Stimulated activated CD8-positive, alpha-beta memory T cell treated with anti-CD3 and anti-CD28 coated beads, Interleukin-12 subunit alpha, Interleukin-12 subunit beta, amount 100 ng/mL, for 1 hour (primary cell): ENCODE measurements at regions not wholly inside any gene's neighbourhood (a gene's known extent, or its start where the extent isn't known, plus 50 kb on each side); places are given as distances from the start of the nearest gene placed in this dataset.
"Not testable (repeated sequence)": the region's sequence is repeated elsewhere in the genome, so short reads cannot be mapped to it uniquely, and the experiment has no call there.

Experiments
- DNase-seq: peaks from one replicate; pipeline ENCODE4 v3.0.0-alpha.2; 2020; ENCODE audit warnings: low read depth

- DNase-seq = no peak
Observed at GRCh38 chr12:90593596-90594295, 361.2 kb downstream of the CCER1 start.

DNA sequence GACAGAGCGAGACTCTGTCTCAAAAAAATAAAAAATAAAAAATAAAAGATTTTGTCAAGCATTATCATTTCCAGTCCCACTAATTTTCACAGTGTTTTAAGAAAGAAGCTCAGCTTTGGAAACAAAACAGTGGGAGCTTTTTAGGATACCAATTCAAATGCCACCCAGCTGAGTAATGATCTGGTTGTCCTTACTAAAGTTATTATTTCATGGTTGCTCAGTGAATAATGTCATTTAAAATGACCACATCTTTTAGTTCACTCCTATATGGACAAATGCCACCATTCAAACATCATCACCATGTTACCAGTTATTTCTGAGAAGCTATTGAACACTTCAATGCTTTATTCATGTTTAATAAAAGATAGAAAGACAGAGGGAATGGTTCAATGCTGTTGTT is 365.0 kb downstream of the CCER1 start:
- no peak for DNase-seq

- no peak for DNase-seq
Observed at GRCh38 chr12:90585640-90586304, 369.2 kb downstream of the CCER1 start.

GRCh38 chr12:90576707-90577106 is 378.3 kb downstream of the CCER1 start:
- DNase-seq = no peak

DNA sequence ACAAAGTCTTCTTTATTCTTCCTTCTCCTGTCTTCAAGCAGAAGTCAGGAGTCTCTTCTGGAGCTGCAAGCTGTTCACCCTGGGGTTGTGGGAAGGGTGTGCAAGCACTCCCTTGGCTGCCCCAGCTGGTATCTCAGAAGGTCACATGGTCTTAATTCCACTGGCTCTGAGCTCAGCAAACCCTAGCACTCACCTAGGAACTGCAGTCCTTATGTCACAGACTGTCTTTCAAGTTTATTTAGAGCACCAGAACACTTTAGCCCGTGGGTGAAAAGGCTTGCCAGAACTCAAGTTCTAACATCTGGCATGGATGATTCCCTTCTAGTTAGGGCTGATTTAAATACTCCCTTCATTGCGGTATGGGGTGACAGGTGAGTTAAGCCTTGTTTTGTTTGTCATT is 379.0 kb downstream of the CCER1 start:
- no peak for DNase-seq

DNA sequence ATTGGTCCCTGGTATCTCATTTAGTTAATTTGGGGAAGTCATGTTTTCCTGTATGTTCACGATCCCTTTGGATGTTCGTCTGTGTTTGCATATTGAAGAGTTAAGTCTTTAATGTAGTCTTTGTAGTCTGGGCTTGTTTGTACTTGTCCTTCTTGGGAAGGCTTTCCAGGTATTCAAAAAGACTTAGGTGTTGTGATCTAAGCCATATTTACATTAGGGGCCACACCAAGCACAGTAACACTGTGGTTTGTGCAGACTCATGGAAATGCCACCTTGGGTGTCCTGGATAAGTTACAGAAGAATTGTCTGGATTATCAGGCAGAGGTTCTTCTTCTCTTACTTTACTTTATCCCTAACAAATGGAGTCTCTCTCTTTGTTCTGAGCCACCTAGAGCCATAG is 380.3 kb downstream of the CCER1 start:
- DNase-seq = no peak

DNA sequence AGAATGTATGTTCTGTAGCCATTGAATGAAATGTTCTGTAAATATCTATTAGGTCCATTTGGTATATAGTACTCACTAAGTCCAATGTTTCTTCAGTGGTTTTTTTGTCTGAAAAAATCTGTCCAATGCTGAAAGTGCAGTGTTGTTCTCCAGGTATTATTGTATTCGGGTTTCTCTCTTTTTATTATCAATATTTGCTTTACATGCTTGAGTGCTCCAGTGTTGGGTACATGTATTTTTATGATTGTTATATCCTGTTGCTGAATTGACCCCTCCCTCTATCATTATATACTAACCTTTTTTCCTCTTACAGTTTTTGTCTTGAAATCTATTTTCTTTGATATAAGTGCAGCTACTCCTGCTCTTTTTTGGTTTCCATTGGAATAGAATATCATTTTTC is 382.2 kb downstream of the CCER1 start:
- DNase-seq = no peak

- no peak for DNase-seq
Observed at GRCh38 chr12:90569685-90570084, 385.3 kb downstream of the CCER1 start.

GRCh38 chr12:90562671-90563070 is 392.3 kb downstream of the CCER1 start:
- DNase-seq = no peak

- DNase-seq = no peak
Observed at GRCh38 chr12:90548595-90548994, 406.4 kb downstream of the CCER1 start.

DNA sequence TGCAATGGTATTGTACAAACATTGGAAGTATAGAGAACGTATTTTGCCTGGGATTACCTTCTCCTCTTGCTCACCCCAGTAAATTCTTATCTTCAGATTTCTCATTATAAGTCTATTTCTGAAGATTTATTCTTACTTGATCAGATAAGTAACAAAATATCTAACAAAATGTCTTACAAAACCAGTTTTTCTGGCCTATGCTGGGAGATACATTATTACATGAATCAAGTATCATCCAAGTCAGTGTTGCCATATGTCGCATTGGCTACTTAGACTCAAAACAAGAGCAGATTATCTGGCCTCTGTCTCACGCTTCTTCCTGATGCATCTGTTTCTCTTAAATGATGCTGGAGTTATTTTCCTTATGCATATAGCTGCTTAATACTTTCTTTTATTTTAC is 408.5 kb downstream of the CCER1 start:
- DNase-seq = no peak

GRCh38 chr12:90543841-90544240 is 411.1 kb downstream of the CCER1 start:
- no peak for DNase-seq

DNA sequence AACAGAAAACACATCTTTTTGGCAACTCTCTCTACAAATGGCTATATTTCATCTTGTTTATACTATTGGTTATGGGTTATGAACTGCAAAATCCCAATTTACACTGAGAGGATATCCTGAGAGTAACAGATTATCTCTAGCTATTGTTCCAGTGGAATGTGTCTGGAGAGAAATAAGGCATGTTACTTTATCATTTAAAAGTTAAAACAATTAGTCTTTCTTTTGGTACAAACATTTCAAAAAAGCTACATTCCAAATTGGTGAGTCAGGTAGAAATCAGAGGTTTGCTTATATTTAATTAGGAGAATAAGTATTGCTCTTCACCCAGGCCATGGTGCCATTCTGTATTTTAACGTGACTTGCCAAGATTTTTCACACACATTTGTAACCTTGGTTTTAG is 411.6 kb downstream of the CCER1 start:
- no peak for DNase-seq

- not testable (repeated sequence) for DNase-seq
Observed at GRCh38 chr12:90542852-90543251, 412.1 kb downstream of the CCER1 start.

GRCh38 chr12:90533828-90534227 is 421.1 kb downstream of the CCER1 start:
- not testable (repeated sequence) for DNase-seq

DNA sequence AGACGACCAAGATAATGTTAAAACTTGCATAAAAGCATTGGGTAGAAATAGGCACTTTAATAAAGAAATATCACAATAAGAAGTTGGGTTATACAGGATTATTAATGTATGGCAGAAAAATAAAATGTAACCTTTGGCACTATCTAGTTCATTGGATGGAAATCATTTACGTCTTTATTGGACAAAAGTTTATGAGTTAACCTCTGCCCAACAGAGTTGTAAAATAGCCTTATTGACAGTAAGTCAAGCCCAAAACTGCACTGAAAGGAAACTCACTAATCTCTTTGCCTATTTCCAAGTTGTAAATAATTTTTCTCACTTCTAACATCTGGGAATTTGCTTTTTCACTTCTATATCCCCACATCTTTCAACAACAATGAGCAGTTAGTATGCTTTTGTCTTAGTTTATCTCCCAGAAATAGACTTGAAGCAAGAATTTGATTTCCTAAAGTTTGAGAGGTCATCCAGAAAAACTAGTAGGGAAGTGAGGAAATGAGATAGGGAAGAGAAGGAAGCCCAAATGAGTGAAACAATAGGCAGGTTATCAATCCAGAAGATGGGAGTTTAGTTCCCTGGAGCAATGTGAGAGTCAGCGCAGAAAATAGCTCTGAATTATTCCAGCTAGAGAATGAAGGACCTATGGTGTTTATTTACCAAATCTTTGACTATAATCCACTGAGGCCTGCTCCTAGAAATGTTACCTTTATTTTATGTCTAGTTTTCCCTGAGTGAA is 434.8 kb downstream of the CCER1 start:
- no peak for DNase-seq

- no peak for DNase-seq
Observed at GRCh38 chr12:90519285-90519684, 435.7 kb downstream of the CCER1 start.

GRCh38 chr12:90515199-90516175 is 439.5 kb downstream of the CCER1 start:
- DNase-seq = no peak

- no peak for DNase-seq
Observed at GRCh38 chr12:90514325-90514724, 440.7 kb downstream of the CCER1 start.

DNA sequence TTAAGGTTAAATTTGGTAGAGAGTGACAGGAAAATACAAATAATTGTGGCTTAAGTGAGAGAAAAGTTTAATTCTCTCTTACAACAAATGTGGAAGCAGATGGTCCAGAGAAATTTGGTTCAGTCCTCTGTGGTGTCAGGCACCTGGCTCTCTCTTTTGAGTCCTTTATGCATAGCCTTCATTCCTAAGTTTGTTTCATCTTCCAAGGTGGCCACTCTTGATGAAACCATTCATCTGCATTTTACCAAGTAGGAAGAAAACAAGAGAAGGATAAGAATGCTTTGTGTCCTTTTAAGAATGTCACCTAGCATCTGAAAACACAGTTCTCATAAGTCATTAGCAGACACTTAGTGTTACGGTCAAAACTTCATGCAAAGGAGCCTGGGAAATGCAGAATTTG is 442.5 kb downstream of the CCER1 start:
- DNase-seq = no peak

DNA sequence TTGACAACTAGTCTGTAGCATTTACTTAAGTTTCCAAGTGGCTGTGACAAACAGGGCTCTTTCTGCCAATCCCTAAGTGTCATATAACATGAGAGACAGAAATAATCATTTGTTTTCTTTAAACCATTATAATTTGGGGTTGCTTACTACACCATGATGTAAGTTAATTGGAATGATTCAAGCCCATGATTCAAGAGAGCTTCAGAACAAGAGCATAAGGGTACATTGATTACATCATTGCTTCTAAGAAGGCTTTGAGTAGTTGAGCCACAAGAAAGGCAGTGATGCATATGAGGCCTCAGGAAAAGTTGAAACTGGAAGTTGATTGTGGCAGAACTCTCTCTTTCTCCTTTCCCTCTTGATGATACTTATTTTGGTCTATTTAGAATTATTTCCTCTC is 444.0 kb downstream of the CCER1 start:
- no peak for DNase-seq

DNA sequence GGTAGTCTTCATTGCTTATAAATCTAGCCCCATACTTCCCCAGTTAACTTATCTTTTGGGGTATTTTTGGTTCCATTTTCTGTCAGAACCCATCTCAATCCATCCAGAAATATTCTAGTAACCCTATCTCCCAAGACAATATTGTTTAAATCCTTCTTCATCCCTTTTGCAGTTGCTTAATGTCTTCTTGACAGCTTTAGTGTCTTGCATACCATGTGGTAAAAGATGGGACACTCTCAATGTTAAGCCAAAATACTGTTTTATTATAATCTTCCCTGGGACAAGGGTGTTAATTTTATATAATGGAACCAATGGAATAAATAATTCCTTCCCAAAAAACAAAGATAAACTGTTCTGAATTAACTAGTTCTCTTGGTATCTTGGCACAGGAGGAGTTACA is 450.2 kb downstream of the CCER1 start:
- no peak for DNase-seq
